CD4-positive, alpha-beta T cell (primary cell): ENCODE measurements at regions not wholly inside any gene's neighbourhood (a gene's known extent, or its start where the extent isn't known, plus 50 kb on each side); places are given as distances from the start of the nearest gene placed in this dataset.
A peak's percentile ranks its signal among the peaks of the same experiment; 100 is the strongest.

ENCODE experiments used
- ATAC-seq: fragments of 200-7000 bp; cut with Tn5 transposase; one replicate; pipeline ENCODE4 v1.10.0; 2022; ENCODE audit warnings: mild to moderate bottlenecking; ENCODE audit not compliant: poor library complexity
- CTCF ChIA-PET: fragments of 350-600 bp; sonication (Branson Sonifier 250); formaldehyde crosslinking; loops from one replicate; lab custom pipeline; 2021; ENCODE audit warnings: antibody characterized with exemption, inconsistent platforms; lab: Charles Lee
- POLR2A ChIA-PET: fragments of 350-600 bp; sonication (Branson Sonifier 250); formaldehyde crosslinking; loops from one replicate; lab custom pipeline; 2021; ENCODE audit warnings: antibody characterized with exemption, inconsistent platforms; lab: Charles Lee
- DNase-seq, 14 experiments: peaks; one replicate each; pipeline ENCODE4 v3.0.0-alpha.2; 2013 to 2020; ENCODE audit warnings: mixed read lengths in 2 of 14
- H3K27ac ChIP-seq, 2 donors: one replicate each; pipeline versions ENCODE4 v1.5.1 to v1.7.0; 2013; ENCODE audit warnings: low read length in 2 of 2, low read depth in 1 of 2, mild to moderate bottlenecking in 1 of 2
- H3K27me3 ChIP-seq, 2 experiments: 1 replicate in 1 of 2; 2 replicates in 1 of 2; pipeline versions ENCODE4 v1.6.1 to v1.7.0; 2013; ENCODE audit warnings: low read length in 2 of 2, control low read depth in 1 of 2, mild to moderate bottlenecking in 1 of 2, moderate library complexity in 1 of 2; ENCODE audit not compliant: insufficient read depth in 2 of 2, control insufficient read depth in 1 of 2
- H3K36me3 ChIP-seq: one replicate; pipeline ENCODE4 v1.6.1; 2013; ENCODE audit warnings: low read length, control low read depth; ENCODE audit not compliant: insufficient read depth
- H3K4me1 ChIP-seq: one replicate; pipeline ENCODE4 v1.6.1; 2013; ENCODE audit warnings: low read length, control low read depth; ENCODE audit not compliant: insufficient read depth
- H3K4me3 ChIP-seq: one replicate; pipeline ENCODE4 v1.5.1; 2013; ENCODE audit warnings: mild to moderate bottlenecking, low read length, moderate library complexity
- H3K9me3 ChIP-seq, 2 experiments: 1 replicate in 1 of 2; 2 replicates in 1 of 2; pipeline versions ENCODE4 v1.6.1 to v1.7.0; 2013; ENCODE audit warnings: low read length in 2 of 2, mild to moderate bottlenecking in 2 of 2, control low read depth in 1 of 2, moderate library complexity in 1 of 2; ENCODE audit not compliant: control insufficient read depth in 1 of 2, insufficient read depth in 1 of 2
- H3K27ac Mint-ChIP-seq: one replicate; pipeline ENCODE4 v1.8.0; 2020; ENCODE audit warnings: mixed read lengths
- H3K27me3 Mint-ChIP-seq: one replicate; pipeline ENCODE4 v1.8.0; 2021; ENCODE audit warnings: mixed read lengths
- H3K36me3 Mint-ChIP-seq: one replicate; pipeline ENCODE4 v1.8.0; 2021; ENCODE audit warnings: low read depth, mixed read lengths
- H3K4me1 Mint-ChIP-seq: one replicate; pipeline ENCODE4 v1.8.0; 2021; ENCODE audit warnings: low read depth, mixed read lengths
- H3K4me3 Mint-ChIP-seq: one replicate; pipeline ENCODE4 v1.8.0; 2020; ENCODE audit warnings: mild to moderate bottlenecking, mixed read lengths
- H3K9me3 Mint-ChIP-seq: one replicate; pipeline ENCODE4 v1.8.0; 2020; ENCODE audit warnings: mixed read lengths
- CTCF ChIP-seq: fragments of 200-600 bp; IDR thresholded peaks from one replicate; pipeline ENCODE4 v1.8.0; 2022; ENCODE audit warnings: antibody characterized with exemption, mild to moderate bottlenecking
- intact Hi-C, 2 experiments: fragments of 100-400 bp; cut with DNase I in 1 of 2; cut with micrococcal nuclease in 1 of 2; formaldehyde crosslinking; loops; one replicate each; pipeline versions ENCODE4 v1.15.1 to v1.9.0; 2023 to 2025; cut with DNase I, micrococcal nuclease

- H3K4me1 ChIP-seq, result no peaks in the 10 kb centered on the region
- H3K36me3 ChIP-seq, result no peaks in the 10 kb centered on the region
- Mint-ChIP-seq H3K36me3 (no peaks in the 10 kb centered on the region), H3K9me3 (no peaks in the 10 kb centered on the region), H3K4me1 (no peaks in the 10 kb centered on the region), H3K4me3 (no peak overlapping the region), H3K27ac (no peak overlapping the region), H3K27me3 (peaks cover 11% of the 10 kb centered on the region)
- no peak overlapping the region for H3K27ac ChIP-seq
- no peaks in the 10 kb centered on the region for H3K9me3 ChIP-seq
- H3K27me3 ChIP-seq, result no peaks in the 10 kb centered on the region
- intact Hi-C loops, result loop anchor here (1.0 to 10.0 kb wide), 5 partner anchors 483 to 1190 kb away; partner anchors contain the start of gene HS3ST3B1 (in 1 of the 2)
- ChIA-PET CTCF (interaction anchor here (0.7 to 1.3 kb wide), 4 partner anchors 21 to 1192 kb away, joined by 3 to 5 read pairs (median 3); no protein-coding TSS in a partner anchor), POLR2A (interaction anchor here (1.1 kb wide), 1 partner anchor 485 kb away, joined by 3 read pairs; the partner anchor contains the start of gene HS3ST3B1)
- ATAC-seq (peak; percentile 69), DNase-seq (peak in 13 of 14 experiments; percentile 2 to 62 (median 30))
- H3K4me3 ChIP-seq, result no peak overlapping the region
- TF ChIP-seq CTCF, result peak; percentile 13
Observed at GRCh38 chr17:14784997-14785696, 480.0 kb downstream of the PMP22 start.

DNA sequence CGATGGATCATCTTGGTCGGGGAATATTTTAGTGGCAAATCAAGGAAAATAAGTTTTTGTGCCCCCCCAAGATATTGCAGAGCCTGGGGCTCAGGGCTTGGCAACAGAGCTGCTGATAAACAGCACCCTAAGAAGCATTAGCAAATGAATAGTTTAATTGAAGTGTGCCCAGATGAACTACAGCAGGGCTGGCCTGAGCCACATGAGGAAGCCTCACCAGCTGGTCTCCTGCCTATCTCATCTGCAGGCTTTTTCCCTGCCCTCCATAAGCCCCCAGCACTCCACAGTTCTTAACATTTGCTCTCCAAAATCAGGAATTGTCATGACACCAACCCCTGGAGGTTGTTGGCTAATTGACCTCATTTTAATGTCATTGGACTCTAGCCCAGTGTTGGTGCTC is 480.2 kb downstream of the HS3ST3B1 start:
- no peaks in the 10 kb centered on the region for H3K36me3 Mint-ChIP-seq
- H3K4me1 Mint-ChIP-seq, result no peaks in the 10 kb centered on the region
- Histone ChIP-seq H3K27ac (no peak overlapping the region), H3K9me3 (no peaks in the 10 kb centered on the region), H3K27me3 (peaks cover 0 to under 1% of the 10 kb centered on the region in 2 experiments), H3K4me1 (no peaks in the 10 kb centered on the region), H3K36me3 (no peaks in the 10 kb centered on the region), H3K4me3 (no peak overlapping the region)
- no peak overlapping the region for H3K4me3 Mint-ChIP-seq
- ATAC-seq, result no peak
- H3K27me3 Mint-ChIP-seq, result peaks cover 12% of the 10 kb centered on the region
- ChIA-PET POLR2A (no interaction called here), CTCF (no interaction called here)
- intact Hi-C loops, result loop anchor here (10.0 kb wide), 1 partner anchor 566 kb away; no protein-coding TSS in a partner anchor
- TF ChIP-seq CTCF, result no peak
- no peak for DNase-seq
- H3K27ac Mint-ChIP-seq, result no peak overlapping the region
- no peaks in the 10 kb centered on the region for H3K9me3 Mint-ChIP-seq

GRCh38 chr17:14780097-14780651 is 479.3 kb downstream of the HS3ST3B1 start:
- no peaks in the 10 kb centered on the region for H3K4me1 Mint-ChIP-seq
- no peaks in the 10 kb centered on the region for H3K9me3 ChIP-seq
- H3K27ac Mint-ChIP-seq, result no peak overlapping the region
- no peak overlapping the region for H3K27ac ChIP-seq
- H3K4me3 ChIP-seq, result no peak overlapping the region
- ATAC-seq (no peak), DNase-seq (no peak)
- POLR2A ChIA-PET, result no interaction called here
- H3K27me3 Mint-ChIP-seq, result peaks cover 12% of the 10 kb centered on the region
- CTCF ChIA-PET, result no interaction called here
- no peaks in the 10 kb centered on the region for H3K9me3 Mint-ChIP-seq
- no peak for TF ChIP-seq CTCF
- no peaks in the 10 kb centered on the region for H3K36me3 Mint-ChIP-seq
- H3K4me3 Mint-ChIP-seq, result no peak overlapping the region
- no peaks in the 10 kb centered on the region for H3K4me1 ChIP-seq
- H3K36me3 ChIP-seq, result no peaks in the 10 kb centered on the region
- intact Hi-C loops, result loop anchor here (10.0 kb wide), 1 partner anchor 565 kb away; no protein-coding TSS in a partner anchor
- H3K27me3 ChIP-seq, result peaks cover 0 to 2% of the 10 kb centered on the region in 2 experiments
